IMR-90 (cell line): ENCODE measurements at regions not wholly inside any gene's neighbourhood (a gene's known extent, or its start where the extent isn't known, plus 50 kb on each side); places are given as distances from the start of the nearest gene placed in this dataset.
A peak's percentile ranks its signal among the peaks of the same experiment; 100 is the strongest.

Experiments used
- ATAC-seq: fragments of 200-7000 bp; cut with Tn5 transposase; 2 replicates; pipeline ENCODE4 v1.9.1; 2020; ENCODE audit warnings: low read depth, mild to moderate bottlenecking, moderate library complexity
- BruUV-seq: library from RNA; stranded (reverse); fragments of 400-500 nt; replicated peaks from 2 replicates; lab custom pipeline; 2021; lab: Mats Ljungman, UMichigan
- CTCF ChIA-PET: fragments of 300-600 bp; formaldehyde crosslinking; extraction: SDS; loops from one replicate; lab custom pipeline; 2021; ENCODE audit warnings: antibody characterized with exemption; lab: Yijun Ruan, JAX
- POLR2A ChIA-PET: fragments of 300-600 bp; sonication (Branson Sonifier 250); formaldehyde crosslinking; loops from one replicate; lab custom pipeline; 2022; ENCODE audit warnings: antibody characterized with exemption; ENCODE audit not compliant: unreplicated experiment; lab: Charles Lee
- DNase-seq: peaks from one replicate; pipeline ENCODE4 v3.0.0; 2013
- H2AFZ ChIP-seq: replicated peaks from 2 replicates; pipeline ENCODE3; 2013; ENCODE audit warnings: low read length, mild to moderate bottlenecking; ENCODE audit not compliant: poor library complexity
- H2AK5ac ChIP-seq: 2 replicates; pipeline ENCODE4 v1.6.1; 2013; ENCODE audit warnings: low read depth, low read length, inconsistent platforms
- H2AK9ac ChIP-seq: replicated peaks from 2 replicates; pipeline ENCODE3; 2013; ENCODE audit warnings: mild to moderate bottlenecking, low read depth, low read length, moderate library complexity; ENCODE audit not compliant: poor library complexity
- H2BK120ac ChIP-seq: 2 replicates; pipeline ENCODE4 v1.6.1; 2013; ENCODE audit warnings: low read depth, low read length, inconsistent platforms
- H2BK15ac ChIP-seq: 3 replicates; pipeline ENCODE4 v1.6.1; 2013; ENCODE audit warnings: low read depth, low read length, inconsistent platforms
- H2BK20ac ChIP-seq: 2 replicates; pipeline ENCODE4 v1.6.1; 2013; ENCODE audit warnings: low read depth, mild to moderate bottlenecking, inconsistent platforms, low read length, moderate library complexity
- H2BK5ac ChIP-seq: 2 replicates; pipeline ENCODE4 v1.6.1; 2013; ENCODE audit warnings: mild to moderate bottlenecking, low read depth, low read length, inconsistent platforms; ENCODE audit not compliant: poor library complexity, severe bottlenecking
- H3K14ac ChIP-seq: replicated peaks from 2 replicates; pipeline ENCODE4 v1.6.1; 2013; ENCODE audit warnings: low read depth, low read length, inconsistent platforms
- H3K18ac ChIP-seq: 2 replicates; pipeline ENCODE4 v1.6.1; 2013; ENCODE audit warnings: low read depth, low read length, control low read depth
- H3K23ac ChIP-seq: 2 replicates; pipeline ENCODE4 v1.6.1; 2013; ENCODE audit warnings: low read depth, low read length, inconsistent platforms
- H3K27ac ChIP-seq: 2 replicates; pipeline ENCODE4 v1.5.1; 2013; ENCODE audit warnings: mild to moderate bottlenecking, control low read depth, low read length; ENCODE audit not compliant: insufficient read depth
- H3K27me3 ChIP-seq: 2 replicates; pipeline ENCODE4 v1.6.1; 2013; ENCODE audit warnings: low read length; ENCODE audit not compliant: control insufficient read depth, insufficient read depth
- H3K36me3 ChIP-seq: 2 replicates; pipeline ENCODE4 v1.6.1; 2013; ENCODE audit warnings: low read length, mixed read lengths; ENCODE audit not compliant: control insufficient read depth, insufficient read depth
- H3K4ac ChIP-seq: 2 replicates; pipeline ENCODE4 v1.6.1; 2013; ENCODE audit warnings: low read depth, low read length, inconsistent platforms
- H3K4me1 ChIP-seq: 2 replicates; pipeline ENCODE4 v1.6.1; 2013; ENCODE audit warnings: low read length, mixed read lengths; ENCODE audit not compliant: control insufficient read depth, insufficient read depth
- H3K4me2 ChIP-seq: 2 replicates; pipeline ENCODE4 v1.6.1; 2013; ENCODE audit warnings: low read depth, mild to moderate bottlenecking, control low read depth, low read length, moderate library complexity
- H3K4me3 ChIP-seq: 2 replicates; pipeline ENCODE4 v1.5.1; 2013; ENCODE audit warnings: low read depth, mild to moderate bottlenecking, control low read depth, low read length, moderate library complexity; ENCODE audit not compliant: insufficient read depth
- H3K56ac ChIP-seq: 2 replicates; pipeline ENCODE4 v1.6.1; 2013; ENCODE audit warnings: low read length, inconsistent platforms; ENCODE audit not compliant: insufficient read depth; ENCODE audit errors: extremely low read depth
- H3K79me1 ChIP-seq, 2 experiments: 2 replicates each; pipeline ENCODE4 v1.6.1; 2013; ENCODE audit warnings: low read length in 2 of 2, inconsistent platforms in 1 of 2, low read depth in 1 of 2
- H3K9ac ChIP-seq: 2 replicates; pipeline ENCODE4 v1.6.1; 2013; ENCODE audit warnings: low read depth, low read length, control low read depth
- H3K9me1 ChIP-seq: 2 replicates; pipeline ENCODE4 v1.6.1; 2013; ENCODE audit warnings: low read length, inconsistent platforms; ENCODE audit not compliant: insufficient read depth
- H3K9me3 ChIP-seq: 2 replicates; pipeline ENCODE4 v1.6.1; 2013; ENCODE audit warnings: low read length; ENCODE audit not compliant: control insufficient read depth, insufficient read depth
- H4K20me1 ChIP-seq: 2 replicates; pipeline ENCODE4 v1.6.1; 2013; ENCODE audit warnings: low read length, inconsistent platforms; ENCODE audit not compliant: insufficient read depth
- H4K5ac ChIP-seq: 2 replicates; pipeline ENCODE4 v1.6.1; 2013; ENCODE audit warnings: mild to moderate bottlenecking, low read depth, low read length, control low read depth
- H4K8ac ChIP-seq, 2 experiments: 2 replicates each; pipeline ENCODE4 v1.6.1; 2013; ENCODE audit warnings: low read depth in 2 of 2, low read length in 2 of 2, control low read depth in 1 of 2, inconsistent platforms in 1 of 2
- H4K91ac ChIP-seq: 2 replicates; pipeline ENCODE4 v1.6.1; 2013; ENCODE audit warnings: low read depth, low read length, inconsistent platforms; ENCODE audit not compliant: insufficient read depth
- CEBPB ChIP-seq: IDR thresholded peaks from 2 replicates; pipeline ENCODE4 v1.6.1; 2012; ENCODE audit warnings: low read depth, low read length, improper control_type of control experiment
- FOS ChIP-seq: fragments of 150-350 bp; IDR thresholded peaks from 2 replicates; pipeline ENCODE4 v1.6.1; 2016; ENCODE audit warnings: low read depth, low read length
- MAFK ChIP-seq: IDR thresholded peaks from 2 replicates; pipeline ENCODE4 v1.6.1; 2012; ENCODE audit warnings: low read depth, low read length, improper control_type of control experiment
- MAZ ChIP-seq: IDR thresholded peaks from 2 replicates; pipeline ENCODE4 v1.6.1; 2012; ENCODE audit warnings: low read depth, mild to moderate bottlenecking, low read length, improper control_type of control experiment, moderate library complexity, borderline replicate concordance
- MXI1 ChIP-seq: IDR thresholded peaks from 2 replicates; pipeline ENCODE4 v1.6.1; 2012; ENCODE audit warnings: low read depth, mild to moderate bottlenecking, low read length, moderate library complexity, borderline replicate concordance
- NFE2L2 ChIP-seq: fragments of 150-350 bp; IDR thresholded peaks from 2 replicates; pipeline ENCODE4 v1.6.1; 2016; ENCODE audit warnings: low read depth, mild to moderate bottlenecking, low read length
- POLR2A ChIP-seq: IDR thresholded peaks from 2 replicates; pipeline ENCODE4 v1.6.1; 2012; ENCODE audit warnings: mild to moderate bottlenecking, low read depth, low read length
- RCOR1 ChIP-seq: IDR thresholded peaks from 2 replicates; pipeline ENCODE4 v1.6.1; 2012; ENCODE audit warnings: mild to moderate bottlenecking, low read length, improper control_type of control experiment; ENCODE audit not compliant: insufficient replicate concordance
- SMC3 ChIP-seq: fragments of 150-350 bp; IDR thresholded peaks from 2 replicates; pipeline ENCODE4 v1.6.1; 2016; ENCODE audit warnings: low read depth, mild to moderate bottlenecking, antibody characterized with exemption, low read length, moderate library complexity
- USF2 ChIP-seq: fragments of 150-350 bp; IDR thresholded peaks from 2 replicates; pipeline ENCODE4 v1.6.1; 2017; ENCODE audit warnings: mild to moderate bottlenecking, antibody characterized with exemption, low read length, low read depth
- whole genome bisulfite sequencing, 2 experiments: methylation state at CpG; one replicate each; pipeline versions ENCODE4 v1.1.5 to v1.1.7; 2013; ENCODE audit warnings: missing lambda C conversion rate in 2 of 2; ENCODE audit not compliant: insufficient read length in 1 of 2; ENCODE audit errors: extremely low coverage in 2 of 2; 5-methylcytosine and 5-hydroxymethylcytosine counted together
- dilution Hi-C: fragments of 300-500 bp; cut with HindIII; formaldehyde crosslinking; loops from one replicate; pipeline ENCODE4 v1.14.3; 2018; ENCODE audit warnings: low sequenced_read_pairs; ENCODE audit not compliant: unreplicated experiment
- in situ Hi-C: fragments of 300-500 bp; cut with MboI; formaldehyde crosslinking; loops from 3 replicates; pipeline ENCODE4 v1.14.3; 2019; ENCODE audit warnings: low sequenced_read_pairs, inconsistent platforms, mixed read lengths
- intact Hi-C: fragments of 100-400 bp; cut with micrococcal nuclease; formaldehyde crosslinking; loops from 2 replicates; pipeline ENCODE4 v1.10.0; 2022
- TF ChIP-seq, protein P1 (sequence below): fragments of 150-350 bp; IDR thresholded peaks from 2 replicates; pipeline ENCODE4 v1.6.1; 2016; ENCODE audit warnings: low read depth, mild to moderate bottlenecking, low read length, moderate library complexity, borderline replicate concordance
- TF ChIP-seq, protein P2 (sequence below): conservative IDR thresholded peaks from 2 replicates; pipeline ENCODE4 v1.5.1; 2012; ENCODE audit warnings: mild to moderate bottlenecking, low read depth, low read length, improper control_type of control experiment

GRCh38 chr2:228673876-228674554, 492.5 kb upstream of the SPHKAP start:
- intact Hi-C loops (no loop called here), dilution Hi-C loops (no loop called here), in situ Hi-C loops (loop anchor here (25.0 kb wide), 1 partner anchor 787 kb away; no protein-coding TSS in a partner anchor)
- Histone ChIP-seq H3K9me1 (no peaks in the 10 kb centered on the region), H2BK120ac (no peak overlapping the region), H3K79me1 (no peaks in the 10 kb centered on the region), H2AK9ac (no peak overlapping the region), H2BK5ac (no peak overlapping the region), H3K23ac (no peak overlapping the region), H3K4me3 (no peak overlapping the region), H3K27me3 (no peaks in the 10 kb centered on the region), H2BK20ac (no peak overlapping the region), H3K56ac (no peak overlapping the region; the same call in 1 of the 2 replicates), H4K5ac (no peak overlapping the region; the same call in 1 of the 2 replicates), H3K27ac (no peak overlapping the region), H2AK5ac (no peak overlapping the region), H3K18ac (peak overlapping the region; percentile 65; the same call in 1 of the 2 replicates), H2AFZ (no peak overlapping the region), H3K4ac (no peak overlapping the region; the same call in 1 of the 2 replicates), H4K91ac (no peak overlapping the region), H3K9me3 (no peaks in the 10 kb centered on the region), H3K4me2 (no peak overlapping the region), H3K36me3 (no peaks in the 10 kb centered on the region), H4K20me1 (no peaks in the 10 kb centered on the region), H3K9ac (no peak overlapping the region), H4K8ac (no peak overlapping the region), H3K14ac (no peak overlapping the region), H3K4me1 (no peaks in the 10 kb centered on the region; the same call in 1 of the 2 replicates), H2BK15ac (no peak overlapping the region)
- CTCF ChIA-PET: no interaction called here
- ATAC-seq (no peak), DNase-seq (no peak)
- no TSS peak for BruUV-seq
- TF ChIP-seq, protein P1, sequence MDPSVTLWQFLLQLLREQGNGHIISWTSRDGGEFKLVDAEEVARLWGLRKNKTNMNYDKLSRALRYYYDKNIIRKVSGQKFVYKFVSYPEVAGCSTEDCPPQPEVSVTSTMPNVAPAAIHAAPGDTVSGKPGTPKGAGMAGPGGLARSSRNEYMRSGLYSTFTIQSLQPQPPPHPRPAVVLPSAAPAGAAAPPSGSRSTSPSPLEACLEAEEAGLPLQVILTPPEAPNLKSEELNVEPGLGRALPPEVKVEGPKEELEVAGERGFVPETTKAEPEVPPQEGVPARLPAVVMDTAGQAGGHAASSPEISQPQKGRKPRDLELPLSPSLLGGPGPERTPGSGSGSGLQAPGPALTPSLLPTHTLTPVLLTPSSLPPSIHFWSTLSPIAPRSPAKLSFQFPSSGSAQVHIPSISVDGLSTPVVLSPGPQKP: no peak
- TF ChIP-seq USF2 (no peak), FOS (no peak), CEBPB (no peak), RCOR1 (no peak), POLR2A (no peak), SMC3 (no peak), MXI1 (no peak), MAFK (no peak), MAZ (no peak), NFE2L2 (no peak)
- TF ChIP-seq, protein P2, sequence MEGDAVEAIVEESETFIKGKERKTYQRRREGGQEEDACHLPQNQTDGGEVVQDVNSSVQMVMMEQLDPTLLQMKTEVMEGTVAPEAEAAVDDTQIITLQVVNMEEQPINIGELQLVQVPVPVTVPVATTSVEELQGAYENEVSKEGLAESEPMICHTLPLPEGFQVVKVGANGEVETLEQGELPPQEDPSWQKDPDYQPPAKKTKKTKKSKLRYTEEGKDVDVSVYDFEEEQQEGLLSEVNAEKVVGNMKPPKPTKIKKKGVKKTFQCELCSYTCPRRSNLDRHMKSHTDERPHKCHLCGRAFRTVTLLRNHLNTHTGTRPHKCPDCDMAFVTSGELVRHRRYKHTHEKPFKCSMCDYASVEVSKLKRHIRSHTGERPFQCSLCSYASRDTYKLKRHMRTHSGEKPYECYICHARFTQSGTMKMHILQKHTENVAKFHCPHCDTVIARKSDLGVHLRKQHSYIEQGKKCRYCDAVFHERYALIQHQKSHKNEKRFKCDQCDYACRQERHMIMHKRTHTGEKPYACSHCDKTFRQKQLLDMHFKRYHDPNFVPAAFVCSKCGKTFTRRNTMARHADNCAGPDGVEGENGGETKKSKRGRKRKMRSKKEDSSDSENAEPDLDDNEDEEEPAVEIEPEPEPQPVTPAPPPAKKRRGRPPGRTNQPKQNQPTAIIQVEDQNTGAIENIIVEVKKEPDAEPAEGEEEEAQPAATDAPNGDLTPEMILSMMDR: no peak
- no CpG with 5 or more reads among the region's 3 CpGs for WGBS, 2 experiments
- POLR2A ChIA-PET: no interaction called here
